Stimulated activated naive CD8-positive, alpha-beta T cell treated with anti-CD3 and anti-CD28 coated beads, Interleukin-15, Interleukin-2, amounts not matched to agents 100 ng/mL and 50 ng/mL, for 24 hours (primary cell): ENCODE measurements at regions not wholly inside any gene's neighbourhood (a gene's known extent, or its start where the extent isn't known, plus 50 kb on each side); places are given as distances from the start of the nearest gene placed in this dataset.

Experiments
- H3K27ac Mint-ChIP-seq: one replicate; pipeline ENCODE4 v1.8.0; 2021; ENCODE audit warnings: mild to moderate bottlenecking, mixed read lengths
- H3K27me3 Mint-ChIP-seq: one replicate; pipeline ENCODE4 v1.8.0; 2021; ENCODE audit warnings: mixed read lengths
- H3K36me3 Mint-ChIP-seq: one replicate; pipeline ENCODE4 v1.8.0; 2021; ENCODE audit warnings: low read depth, mixed read lengths
- H3K4me1 Mint-ChIP-seq: one replicate; pipeline ENCODE4 v1.8.0; 2021; ENCODE audit warnings: low read depth, mixed read lengths
- H3K4me3 Mint-ChIP-seq: one replicate; pipeline ENCODE4 v1.8.0; 2021; ENCODE audit warnings: mild to moderate bottlenecking, mixed read lengths
- H3K9me3 Mint-ChIP-seq: one replicate; pipeline ENCODE4 v1.8.0; 2021; ENCODE audit warnings: mixed read lengths

DNA sequence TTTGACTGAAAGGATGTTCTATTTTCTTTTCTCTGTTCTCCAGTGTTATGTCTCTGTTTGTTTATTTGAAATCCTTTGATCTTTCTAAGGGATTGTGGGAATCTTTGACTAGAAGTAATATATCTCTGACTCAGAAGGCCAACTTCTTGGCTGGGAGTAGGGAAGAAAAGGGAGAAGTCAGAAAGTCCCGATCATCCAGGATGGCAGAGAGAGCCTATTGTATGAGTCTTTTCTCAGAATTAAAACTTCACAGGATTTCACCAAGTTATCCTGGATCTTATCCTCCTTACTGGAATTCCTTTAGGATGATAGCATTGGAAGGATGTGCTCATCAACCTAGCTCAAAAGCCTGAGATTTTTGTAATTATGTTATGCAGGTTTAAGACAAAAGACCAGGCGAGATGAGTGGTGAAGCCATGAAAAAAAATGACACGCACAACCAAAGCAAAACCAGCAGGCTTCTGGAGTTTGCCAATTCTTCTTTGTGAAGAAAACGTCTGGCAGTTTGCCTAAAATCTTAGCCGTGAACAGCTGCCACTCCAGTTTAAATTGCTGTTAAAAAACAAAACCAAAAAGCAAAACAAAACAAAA is 383.6 kb upstream of the SMIM21 start:
- no peak overlapping the region for H3K27ac Mint-ChIP-seq
- H3K4me1 Mint-ChIP-seq: no peaks in the 10 kb centered on the region
- H3K36me3 Mint-ChIP-seq: no peaks in the 10 kb centered on the region
- peaks cover 12% of the 10 kb centered on the region for H3K27me3 Mint-ChIP-seq
- H3K4me3 Mint-ChIP-seq: no peak overlapping the region
- no peaks in the 10 kb centered on the region for H3K9me3 Mint-ChIP-seq

DNA sequence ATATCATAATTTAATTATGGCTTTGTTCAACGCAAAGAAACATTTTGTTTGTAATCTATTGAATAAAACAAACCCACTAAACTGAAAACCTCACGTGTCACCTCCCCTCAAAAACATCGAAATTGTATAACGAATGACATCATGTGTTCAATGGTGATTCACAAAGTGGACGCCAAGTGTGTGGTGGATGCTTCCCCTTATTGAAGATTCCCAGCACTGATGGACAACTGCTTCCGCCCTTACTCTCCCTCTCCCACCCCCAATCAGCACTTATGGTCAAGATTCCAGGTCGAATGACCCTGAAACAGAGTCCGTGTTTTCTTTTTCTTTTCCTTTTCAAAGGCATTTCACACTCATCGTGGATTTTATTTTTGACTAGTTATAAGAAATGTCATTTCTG is 383.0 kb upstream of the SMIM21 start:
- H3K27ac Mint-ChIP-seq: no peak overlapping the region
- H3K9me3 Mint-ChIP-seq: no peaks in the 10 kb centered on the region
- no peaks in the 10 kb centered on the region for H3K4me1 Mint-ChIP-seq
- no peaks in the 10 kb centered on the region for H3K36me3 Mint-ChIP-seq
- H3K27me3 Mint-ChIP-seq: peaks cover 12% of the 10 kb centered on the region
- no peak overlapping the region for H3K4me3 Mint-ChIP-seq

DNA sequence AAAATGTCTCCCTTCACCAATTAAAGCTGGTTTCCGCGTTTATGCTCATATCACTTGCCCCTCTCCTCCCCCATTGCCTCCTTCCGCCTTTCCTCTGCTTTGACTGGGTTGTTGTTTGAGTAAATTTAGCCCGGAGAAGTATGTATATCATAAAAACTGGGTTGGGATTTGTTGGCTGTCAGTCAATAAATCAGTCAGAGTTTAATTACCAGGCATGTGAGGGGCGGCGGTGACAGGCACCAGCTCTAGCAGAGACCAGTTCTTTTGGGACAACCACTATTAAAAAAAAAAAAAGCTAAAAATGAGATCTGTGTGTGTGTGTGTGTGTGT is 382.4 kb upstream of the SMIM21 start:
- Mint-ChIP-seq H3K36me3 (no peaks in the 10 kb centered on the region), H3K4me1 (no peaks in the 10 kb centered on the region), H3K27ac (no peak overlapping the region), H3K4me3 (no peak overlapping the region), H3K9me3 (no peaks in the 10 kb centered on the region), H3K27me3 (peaks cover 12% of the 10 kb centered on the region)

DNA sequence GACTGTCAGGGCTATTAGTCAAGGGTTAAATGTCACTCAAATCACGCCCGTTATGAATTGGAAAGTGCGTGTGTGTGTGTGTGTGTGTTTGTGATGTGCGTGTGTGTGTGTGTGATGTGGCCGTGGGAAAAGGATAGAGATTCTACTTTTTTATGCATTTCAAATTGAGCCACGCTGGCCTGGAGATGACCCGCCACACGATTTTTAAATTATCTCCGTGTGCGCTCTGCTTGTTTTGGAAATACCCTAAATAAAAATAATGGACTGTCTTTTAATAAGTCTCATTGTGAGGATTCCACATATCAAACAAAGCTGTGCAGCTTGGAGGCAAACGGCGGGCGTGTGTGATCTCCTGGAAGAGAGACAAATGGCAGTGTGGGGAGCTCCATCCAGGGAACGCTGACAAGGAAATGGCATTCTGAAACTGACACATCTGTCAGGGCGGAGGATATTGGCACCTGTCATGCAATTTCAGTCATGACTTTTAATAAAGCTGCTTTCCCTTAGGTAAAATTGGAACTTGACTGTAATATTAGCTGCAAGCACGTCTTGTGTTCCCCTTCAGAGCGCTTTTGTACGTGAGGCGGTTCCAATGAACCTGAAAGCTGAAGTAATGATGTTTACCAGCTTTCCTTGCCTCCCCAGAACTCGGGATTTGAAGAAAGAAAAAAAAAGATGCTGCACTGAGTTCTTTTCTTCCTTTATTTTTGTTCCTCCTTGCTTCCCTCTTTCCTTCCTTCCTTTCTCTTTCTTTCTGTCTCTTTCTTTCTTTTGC is 381.8 kb upstream of the SMIM21 start:
- no peaks in the 10 kb centered on the region for H3K4me1 Mint-ChIP-seq
- H3K27me3 Mint-ChIP-seq: peaks cover 12% of the 10 kb centered on the region
- H3K27ac Mint-ChIP-seq: no peak overlapping the region
- H3K4me3 Mint-ChIP-seq: no peak overlapping the region
- no peaks in the 10 kb centered on the region for H3K36me3 Mint-ChIP-seq
- H3K9me3 Mint-ChIP-seq: no peaks in the 10 kb centered on the region

DNA sequence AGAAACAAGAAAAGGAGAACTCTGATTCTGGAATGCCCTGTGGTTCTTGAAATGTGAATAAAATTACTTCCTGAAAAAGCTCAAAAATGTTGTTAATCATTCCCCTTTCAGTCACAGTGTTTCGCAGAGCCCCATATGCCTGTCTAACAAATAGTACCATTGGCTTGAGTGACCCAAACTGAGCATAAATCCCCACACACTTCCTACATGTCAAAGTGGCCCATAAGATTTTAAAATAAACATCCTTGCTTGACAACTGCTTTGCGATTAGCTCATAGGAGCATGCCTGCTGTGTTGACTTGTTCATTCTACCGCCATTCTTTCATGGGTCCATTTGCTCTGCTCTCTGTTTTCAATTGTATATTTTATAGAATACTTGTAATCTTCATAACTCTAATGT is 377.8 kb upstream of the SMIM21 start:
- no peaks in the 10 kb centered on the region for H3K4me1 Mint-ChIP-seq
- H3K36me3 Mint-ChIP-seq: no peaks in the 10 kb centered on the region
- no peaks in the 10 kb centered on the region for H3K9me3 Mint-ChIP-seq
- H3K27me3 Mint-ChIP-seq: peaks cover 11% of the 10 kb centered on the region
- no peak overlapping the region for H3K4me3 Mint-ChIP-seq
- no peak overlapping the region for H3K27ac Mint-ChIP-seq

DNA sequence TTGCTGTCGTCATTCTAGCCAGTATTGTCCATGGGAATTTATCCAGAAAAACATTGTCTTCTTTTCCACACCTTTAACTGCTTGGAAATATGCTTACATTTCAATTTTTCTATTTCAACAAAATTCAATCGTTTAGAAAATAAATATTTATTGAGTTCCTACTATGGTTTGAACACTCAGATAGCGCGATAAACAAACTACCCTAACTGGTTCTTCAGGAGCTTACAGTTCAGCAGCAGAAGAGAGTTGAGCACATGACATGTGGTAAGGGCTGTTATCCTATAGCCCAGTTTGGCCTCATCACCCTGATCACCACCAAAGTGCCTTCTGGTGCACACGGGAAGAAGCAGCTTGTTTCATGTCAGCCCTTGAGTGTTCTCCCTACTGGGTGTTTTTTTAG is 375.2 kb upstream of the SMIM21 start:
- peaks cover 6% of the 10 kb centered on the region for H3K27me3 Mint-ChIP-seq
- H3K4me3 Mint-ChIP-seq: no peak overlapping the region
- H3K4me1 Mint-ChIP-seq: no peaks in the 10 kb centered on the region
- H3K9me3 Mint-ChIP-seq: no peaks in the 10 kb centered on the region
- no peaks in the 10 kb centered on the region for H3K36me3 Mint-ChIP-seq
- H3K27ac Mint-ChIP-seq: no peak overlapping the region

DNA sequence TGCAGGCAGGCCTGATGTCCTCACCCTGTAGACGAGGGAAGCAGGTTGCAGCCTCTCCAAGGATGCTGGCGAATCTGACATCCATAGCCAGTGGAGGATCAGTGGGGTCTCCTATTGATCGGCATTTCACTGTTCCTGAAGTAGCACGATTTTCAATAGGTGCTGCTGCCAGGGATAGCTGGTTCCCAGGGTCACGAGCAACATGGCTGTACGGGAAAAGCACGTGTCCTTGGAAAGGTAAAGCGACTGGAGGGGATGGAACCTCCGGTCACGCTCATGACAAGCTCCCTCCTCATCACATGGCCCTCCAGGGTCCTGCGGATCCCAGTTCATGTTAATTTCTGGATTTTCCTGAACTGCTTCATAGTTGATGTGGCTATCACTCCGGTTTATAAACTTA is 373.7 kb upstream of the SMIM21 start:
- no peaks in the 10 kb centered on the region for H3K9me3 Mint-ChIP-seq
- no peaks in the 10 kb centered on the region for H3K36me3 Mint-ChIP-seq
- peaks cover 6% of the 10 kb centered on the region for H3K27me3 Mint-ChIP-seq
- no peaks in the 10 kb centered on the region for H3K4me1 Mint-ChIP-seq
- H3K4me3 Mint-ChIP-seq: no peak overlapping the region
- H3K27ac Mint-ChIP-seq: no peak overlapping the region

DNA sequence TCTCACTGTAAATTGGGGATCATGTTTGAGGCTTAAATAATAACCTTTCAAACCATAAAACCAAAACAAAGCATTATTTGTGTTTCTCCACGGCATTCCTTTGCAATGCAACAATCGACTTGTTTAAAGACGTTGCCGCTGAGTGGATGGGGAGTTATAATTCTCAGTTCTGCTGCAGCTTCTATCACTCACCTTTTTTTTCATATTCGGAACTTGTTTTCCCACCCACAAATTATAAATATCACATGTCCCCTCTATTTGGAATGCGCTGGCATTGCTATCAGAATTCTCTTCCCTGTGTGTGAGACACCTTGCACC is 372.8 kb upstream of the SMIM21 start:
- Mint-ChIP-seq H3K4me3 (no peak overlapping the region), H3K9me3 (no peaks in the 10 kb centered on the region), H3K36me3 (no peaks in the 10 kb centered on the region), H3K27me3 (peaks cover 6% of the 10 kb centered on the region), H3K27ac (no peak overlapping the region), H3K4me1 (no peaks in the 10 kb centered on the region)

DNA sequence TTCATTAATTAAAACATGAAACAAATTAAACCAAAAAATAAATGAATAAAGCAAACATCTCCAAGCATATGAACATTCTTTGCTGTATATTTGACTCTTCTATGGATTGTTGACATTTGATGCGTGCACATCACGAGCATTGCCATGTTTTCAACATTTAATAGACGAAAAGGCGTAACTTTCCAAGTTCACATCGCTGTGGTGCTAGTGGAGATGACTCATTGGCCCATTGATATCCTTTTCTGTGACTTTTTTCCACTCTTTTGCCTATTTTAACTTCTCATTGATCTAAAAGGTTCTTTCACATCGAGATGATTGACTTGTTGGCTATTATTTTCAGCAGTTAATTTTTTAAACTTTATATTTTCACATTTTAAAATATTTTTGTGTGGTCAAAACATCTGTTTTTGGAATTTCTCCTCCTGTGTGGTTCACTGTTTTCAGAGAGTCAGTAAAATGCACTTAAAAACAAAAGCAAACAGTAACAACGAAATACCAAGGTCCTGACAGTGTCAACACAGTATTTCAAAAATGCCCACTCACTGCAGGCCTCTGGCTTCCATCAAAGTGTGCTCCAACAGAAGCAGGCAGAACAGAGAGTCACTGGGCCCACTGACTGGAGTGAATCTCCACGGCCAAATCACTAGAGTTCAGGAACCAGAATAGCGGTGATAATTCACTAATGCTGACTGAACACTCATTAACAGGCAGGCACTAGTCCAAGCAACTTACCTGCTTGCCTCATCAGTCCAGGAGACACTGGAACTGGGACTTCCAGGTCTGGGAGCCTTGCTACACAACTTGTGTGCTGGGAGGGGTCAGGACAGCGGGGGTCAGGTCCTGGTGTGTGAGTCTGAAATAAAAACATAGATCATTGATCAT is 372.2 kb upstream of the SMIM21 start:
- H3K36me3 Mint-ChIP-seq: no peaks in the 10 kb centered on the region
- peaks cover 6% of the 10 kb centered on the region for H3K27me3 Mint-ChIP-seq
- H3K27ac Mint-ChIP-seq: no peak overlapping the region
- H3K4me1 Mint-ChIP-seq: no peaks in the 10 kb centered on the region
- no peaks in the 10 kb centered on the region for H3K9me3 Mint-ChIP-seq
- H3K4me3 Mint-ChIP-seq: no peak overlapping the region

DNA sequence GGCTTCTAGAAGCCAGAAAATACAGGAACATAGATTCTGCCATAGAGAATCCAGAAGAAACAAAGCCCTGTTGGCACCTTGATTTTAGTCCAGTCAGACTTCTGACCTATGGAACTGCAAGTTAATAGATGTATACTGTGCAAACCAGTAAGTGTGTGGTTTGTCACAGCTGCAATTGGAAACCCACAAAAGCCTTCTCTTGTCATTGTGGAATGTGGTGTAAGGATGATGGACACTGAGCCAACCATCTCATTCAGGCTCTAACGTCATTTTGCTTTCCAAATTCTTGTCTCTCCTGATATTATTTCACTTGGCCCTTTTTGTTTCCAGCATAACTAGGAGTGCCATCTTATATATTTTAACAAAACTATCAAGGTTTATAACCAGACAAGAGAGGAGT is 369.5 kb upstream of the SMIM21 start:
- peaks cover 3% of the 10 kb centered on the region for H3K27me3 Mint-ChIP-seq
- no peaks in the 10 kb centered on the region for H3K36me3 Mint-ChIP-seq
- H3K9me3 Mint-ChIP-seq: peaks cover 5% of the 10 kb centered on the region
- no peak overlapping the region for H3K4me3 Mint-ChIP-seq
- H3K27ac Mint-ChIP-seq: no peak overlapping the region
- H3K4me1 Mint-ChIP-seq: no peaks in the 10 kb centered on the region

DNA sequence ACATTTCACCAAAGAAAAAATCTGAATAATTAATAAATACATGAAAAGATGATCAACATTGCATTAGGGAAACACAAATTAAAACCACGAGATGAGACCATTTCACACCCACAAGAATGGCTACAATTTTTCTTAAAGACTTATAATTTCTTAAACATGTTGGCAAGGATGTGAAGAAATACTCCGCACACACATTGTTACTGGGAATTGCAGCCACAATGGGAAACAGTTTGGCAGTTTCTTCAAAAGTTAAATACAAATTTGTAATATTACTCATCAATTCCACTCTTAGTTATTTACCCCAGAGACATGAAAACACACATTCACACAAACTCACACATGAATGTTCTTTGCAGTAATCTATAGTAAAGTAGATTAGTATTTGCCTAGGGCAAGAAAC is 363.3 kb upstream of the SMIM21 start:
- Mint-ChIP-seq H3K36me3 (no peaks in the 10 kb centered on the region), H3K27ac (no peak overlapping the region), H3K4me1 (no peaks in the 10 kb centered on the region), H3K4me3 (no peak overlapping the region), H3K27me3 (peaks cover 3% of the 10 kb centered on the region), H3K9me3 (peaks cover 5% of the 10 kb centered on the region)

DNA sequence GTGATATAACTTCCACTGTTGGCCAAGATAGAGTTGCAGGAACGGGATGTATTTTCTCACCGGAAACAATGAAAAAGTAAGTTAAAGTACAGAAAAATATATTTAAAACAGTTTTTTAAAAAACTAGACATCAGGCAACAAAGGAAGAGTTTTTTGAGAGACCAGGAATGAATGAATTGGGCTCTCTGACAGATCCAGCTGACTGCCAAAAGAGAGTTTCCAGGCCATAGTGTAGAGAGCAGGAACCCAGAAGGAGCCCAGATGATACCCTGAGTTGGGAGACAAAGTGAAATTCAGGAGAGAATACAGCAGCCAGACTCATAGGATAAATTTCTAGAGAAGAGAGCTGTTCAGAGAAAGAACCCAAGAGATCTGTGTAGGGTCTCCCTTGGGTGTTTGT is 362.6 kb upstream of the SMIM21 start:
- Mint-ChIP-seq H3K9me3 (peaks cover 5% of the 10 kb centered on the region), H3K4me1 (no peaks in the 10 kb centered on the region), H3K27ac (no peak overlapping the region), H3K4me3 (no peak overlapping the region), H3K36me3 (no peaks in the 10 kb centered on the region), H3K27me3 (peaks cover 9% of the 10 kb centered on the region)

DNA sequence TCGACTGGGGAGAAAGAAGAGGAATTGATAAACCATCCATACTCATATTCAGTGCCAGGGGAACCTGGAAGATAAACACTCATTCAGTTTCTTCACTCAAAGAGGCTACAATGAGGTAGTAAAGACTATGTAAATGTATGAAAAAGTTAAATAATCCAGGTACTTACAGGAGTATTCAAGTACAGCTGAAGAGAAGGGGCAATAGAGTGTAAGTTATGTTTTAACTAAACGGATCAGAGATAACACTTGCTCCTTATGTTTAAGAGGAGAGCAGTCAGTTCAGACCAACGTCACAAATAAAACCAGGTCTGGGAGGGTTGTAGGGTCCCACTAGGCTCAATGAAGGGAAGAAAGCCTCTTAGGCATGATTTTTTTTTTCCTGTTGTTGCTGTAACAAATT is 358.3 kb upstream of the SMIM21 start:
- H3K9me3 Mint-ChIP-seq: no peaks in the 10 kb centered on the region
- H3K27me3 Mint-ChIP-seq: peaks cover 13% of the 10 kb centered on the region
- H3K36me3 Mint-ChIP-seq: no peaks in the 10 kb centered on the region
- no peak overlapping the region for H3K27ac Mint-ChIP-seq
- no peaks in the 10 kb centered on the region for H3K4me1 Mint-ChIP-seq
- no peak overlapping the region for H3K4me3 Mint-ChIP-seq

DNA sequence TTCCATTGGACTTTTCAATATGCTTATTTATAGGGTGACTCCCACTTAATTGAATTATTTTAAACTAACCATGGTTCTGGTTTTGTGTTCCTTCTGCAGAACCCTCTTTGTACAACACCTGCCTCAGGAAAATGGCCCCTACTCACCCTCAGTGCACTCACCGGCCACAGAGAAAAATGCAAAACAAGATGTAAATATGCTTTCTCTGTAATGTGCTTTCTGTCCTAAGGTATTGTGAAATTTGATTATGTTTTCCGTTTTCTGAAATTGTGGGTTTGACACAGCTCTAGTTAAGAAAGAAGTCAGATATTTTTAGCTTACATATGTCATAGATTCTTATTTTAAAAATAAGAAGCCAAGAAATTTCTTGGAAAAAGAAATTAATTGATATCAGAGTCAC is 357.7 kb upstream of the SMIM21 start:
- Mint-ChIP-seq H3K27me3 (peaks cover 13% of the 10 kb centered on the region), H3K9me3 (no peaks in the 10 kb centered on the region), H3K4me1 (no peaks in the 10 kb centered on the region), H3K4me3 (no peak overlapping the region), H3K27ac (no peak overlapping the region), H3K36me3 (no peaks in the 10 kb centered on the region)

DNA sequence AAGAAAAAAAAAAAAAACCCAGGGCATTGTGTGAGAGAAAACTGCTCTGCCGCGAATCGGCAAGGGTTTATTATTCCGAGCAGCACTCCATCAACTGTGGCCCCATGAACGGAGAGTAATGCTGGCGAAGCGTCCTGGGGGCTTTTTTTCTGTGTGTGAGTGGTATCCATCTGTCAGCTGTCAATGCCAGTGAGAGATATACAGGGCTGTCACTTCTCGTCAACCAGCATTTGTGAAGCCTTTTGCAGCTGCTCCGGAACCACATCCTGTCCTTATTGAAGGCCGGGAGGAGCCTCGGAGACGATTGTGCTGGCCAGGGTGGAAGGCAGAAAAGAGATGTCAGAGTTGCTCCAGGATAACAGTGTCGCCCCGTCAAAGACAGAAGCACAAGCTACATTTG is 356.9 kb upstream of the SMIM21 start:
- Mint-ChIP-seq H3K9me3 (no peaks in the 10 kb centered on the region), H3K27ac (no peak overlapping the region), H3K4me1 (no peaks in the 10 kb centered on the region), H3K36me3 (no peaks in the 10 kb centered on the region), H3K4me3 (no peak overlapping the region), H3K27me3 (peaks cover 13% of the 10 kb centered on the region)
